HG02973 (cell line): ENCODE measurements at regions not wholly inside any gene's neighbourhood (a gene's known extent, or its start where the extent isn't known, plus 50 kb on each side); places are given as distances from the start of the nearest gene placed in this dataset.
"Not testable (repeated sequence)": the region's sequence is repeated elsewhere in the genome, so short reads cannot be mapped to it uniquely, and the experiment has no call there.

ENCODE experiments used
- ATAC-seq: cut with Tn5 transposase; IDR thresholded peaks from one replicate; pipeline ENCODE4 v1.9.1; 2021; ENCODE audit warnings: moderate library complexity; ENCODE audit not compliant: unreplicated experiment

- ATAC-seq: no peak
Measured at GRCh38 chr21:27382404-27382803, 415.5 kb upstream of the ADAMTS5 start.

DNA sequence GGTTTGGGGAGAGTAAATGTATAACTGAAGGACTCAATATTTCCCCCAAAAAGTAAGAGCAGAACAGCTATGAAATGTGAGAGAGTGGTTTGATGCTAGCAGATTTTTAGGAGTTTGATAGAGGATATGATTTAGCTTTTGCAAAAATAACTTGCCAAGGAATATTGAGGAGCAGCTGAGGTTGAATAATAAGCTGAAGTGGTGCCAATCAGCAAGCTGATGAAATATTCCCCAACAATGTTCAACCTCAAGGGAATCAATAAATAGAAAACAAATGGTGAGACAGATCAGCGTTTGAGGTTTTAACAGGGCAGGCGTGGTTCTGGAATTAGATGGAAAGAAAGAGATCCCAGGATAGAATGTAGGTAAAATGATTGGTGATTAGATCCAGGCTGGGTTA is 413.4 kb upstream of the ADAMTS5 start:
- ATAC-seq: no peak

GRCh38 chr21:27379354-27379753 is 412.5 kb upstream of the ADAMTS5 start:
- no peak for ATAC-seq

DNA sequence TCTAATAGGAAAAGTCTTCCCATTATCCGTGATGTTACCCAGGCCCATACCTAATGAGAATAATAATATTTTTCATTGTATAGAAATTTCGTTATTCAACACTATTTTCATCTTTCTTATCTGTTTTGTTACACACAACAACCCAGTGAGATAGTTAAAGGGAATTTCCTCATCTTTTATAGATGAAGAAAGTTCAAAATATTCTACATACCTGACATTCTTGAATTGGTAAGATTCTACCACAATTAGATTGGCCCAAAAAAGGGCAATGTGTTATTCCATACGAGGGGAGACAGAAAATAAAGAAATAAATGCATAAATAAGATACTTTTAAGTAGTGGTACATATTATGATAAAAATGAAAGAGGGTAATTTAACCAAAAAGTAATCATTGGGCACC is 405.5 kb upstream of the ADAMTS5 start:
- no peak for ATAC-seq

- ATAC-seq: no peak
Measured at GRCh38 chr21:27371975-27372331, 405.1 kb upstream of the ADAMTS5 start.

- ATAC-seq: no peak
Measured at GRCh38 chr21:27371115-27371974, 404.5 kb upstream of the ADAMTS5 start.

DNA sequence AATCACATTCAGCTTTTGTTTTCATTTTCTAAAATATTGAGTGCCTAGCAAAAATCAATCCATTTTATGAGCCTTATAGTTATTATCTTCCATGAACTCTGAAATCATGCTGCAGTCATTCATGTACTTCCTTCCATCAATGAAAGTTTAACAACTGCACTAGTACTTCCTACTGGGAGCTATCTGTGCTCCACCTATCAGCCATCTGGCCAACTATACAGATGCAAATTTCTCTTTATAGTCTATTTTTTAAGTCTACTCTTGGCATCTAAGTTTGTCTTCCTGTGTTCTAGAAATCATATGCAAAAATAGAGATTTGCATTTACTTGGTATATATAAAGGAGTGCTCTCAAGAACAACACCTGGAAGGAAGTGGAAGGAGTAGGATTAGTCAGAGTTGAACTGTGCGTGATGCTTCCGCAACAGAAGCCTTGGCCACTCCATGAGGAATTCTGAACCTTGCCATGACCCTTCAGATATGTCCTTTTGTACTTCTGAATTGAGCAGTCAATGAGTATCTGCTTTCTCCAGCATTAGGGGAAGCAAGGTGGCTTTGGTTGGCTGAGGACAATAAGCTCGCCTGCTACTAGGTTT is 403.2 kb upstream of the ADAMTS5 start:
- no peak for ATAC-seq

GRCh38 chr21:27369234-27369633 is 402.3 kb upstream of the ADAMTS5 start:
- no peak for ATAC-seq

- no peak for ATAC-seq
Measured at GRCh38 chr21:27366646-27367235, 399.9 kb upstream of the ADAMTS5 start.

DNA sequence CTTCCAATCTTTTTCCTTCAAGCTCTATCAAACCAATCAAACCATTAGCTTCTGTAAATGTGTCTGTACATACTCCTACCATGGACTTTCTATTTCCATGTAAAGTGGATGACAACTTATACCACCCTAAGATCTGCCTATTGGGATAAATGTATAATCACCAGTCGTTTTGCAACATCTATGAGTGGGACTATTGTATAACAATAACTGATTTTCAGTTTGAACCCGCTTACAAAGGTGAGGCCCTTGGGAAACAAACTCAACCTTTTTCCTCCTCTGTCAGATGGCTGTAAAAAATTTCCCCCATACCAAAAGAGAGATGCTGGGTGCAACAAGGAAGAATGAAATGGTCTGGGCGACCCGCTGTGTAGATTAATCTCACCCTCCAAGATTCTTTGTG is 399.1 kb upstream of the ADAMTS5 start:
- ATAC-seq: no peak

- no peak for ATAC-seq
Measured at GRCh38 chr21:27365394-27365793, 398.5 kb upstream of the ADAMTS5 start.

- ATAC-seq: no peak
Measured at GRCh38 chr21:27363719-27364477, 397.0 kb upstream of the ADAMTS5 start.

- no peak for ATAC-seq
Measured at GRCh38 chr21:27362249-27362648, 395.4 kb upstream of the ADAMTS5 start.

DNA sequence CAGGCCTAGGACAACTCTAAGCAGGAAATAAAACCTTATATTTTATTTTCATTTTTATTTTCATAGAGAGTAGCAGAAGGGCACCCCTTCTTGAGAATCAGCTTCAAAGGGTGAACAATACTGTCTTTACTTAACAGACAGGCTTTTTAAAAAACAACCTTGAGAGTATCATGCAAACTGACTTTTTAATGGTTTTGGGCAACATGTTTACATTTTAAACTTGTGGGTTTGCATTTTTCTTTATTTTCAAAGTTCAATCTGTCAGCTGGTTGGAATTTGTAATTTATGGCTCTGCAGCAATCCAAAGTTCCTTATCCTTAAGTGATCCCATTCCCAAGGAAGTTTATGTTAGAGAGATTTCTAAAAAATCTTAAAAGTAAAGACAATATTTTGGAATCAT is 392.3 kb upstream of the ADAMTS5 start:
- ATAC-seq: no peak

DNA sequence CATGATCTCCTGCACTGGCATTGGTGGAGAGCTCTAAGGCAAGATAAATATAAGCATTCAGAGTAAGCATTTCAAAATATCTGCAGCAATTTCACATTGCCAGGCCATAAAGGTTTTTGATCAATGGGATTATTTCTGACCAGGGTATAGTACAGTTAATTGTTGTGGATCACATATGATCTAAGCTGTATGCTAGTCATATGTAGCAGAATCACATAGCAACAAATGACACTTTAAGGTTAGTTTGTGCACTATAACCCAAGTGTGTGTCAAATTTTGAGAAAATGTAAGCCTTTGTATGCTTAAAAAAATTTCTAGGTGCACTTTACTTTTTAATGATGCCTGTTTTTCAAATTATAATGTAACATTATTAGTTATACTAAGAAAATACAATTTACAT is 386.0 kb upstream of the ADAMTS5 start:
- no peak for ATAC-seq

DNA sequence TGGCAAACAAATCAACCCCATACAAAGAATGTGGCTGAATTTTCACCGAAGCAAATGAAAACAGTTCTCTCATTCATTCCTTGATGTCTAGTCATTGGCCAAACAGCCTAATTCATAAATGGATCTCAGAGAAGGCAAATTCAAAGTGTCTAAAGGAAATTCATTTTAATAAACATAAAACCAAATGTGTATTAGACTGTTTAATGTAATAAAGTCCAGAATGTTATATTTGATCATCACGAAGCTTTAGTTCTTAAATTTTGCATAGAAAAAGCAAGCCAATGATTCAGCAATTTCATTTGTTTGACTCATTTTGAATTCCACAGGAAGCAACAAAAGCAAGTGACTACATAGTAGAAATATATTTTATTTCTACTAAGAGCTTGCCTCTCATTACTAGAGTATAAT is 379.2 kb upstream of the ADAMTS5 start:
- no peak for ATAC-seq

- ATAC-seq: no peak
Measured at GRCh38 chr21:27339902-27340301, 373.0 kb upstream of the ADAMTS5 start.

- ATAC-seq: not testable (repeated sequence)
Measured at GRCh38 chr21:27338007-27338406, 371.1 kb upstream of the ADAMTS5 start.

- ATAC-seq: no peak
Measured at GRCh38 chr21:27333096-27333495, 366.2 kb upstream of the ADAMTS5 start.

DNA sequence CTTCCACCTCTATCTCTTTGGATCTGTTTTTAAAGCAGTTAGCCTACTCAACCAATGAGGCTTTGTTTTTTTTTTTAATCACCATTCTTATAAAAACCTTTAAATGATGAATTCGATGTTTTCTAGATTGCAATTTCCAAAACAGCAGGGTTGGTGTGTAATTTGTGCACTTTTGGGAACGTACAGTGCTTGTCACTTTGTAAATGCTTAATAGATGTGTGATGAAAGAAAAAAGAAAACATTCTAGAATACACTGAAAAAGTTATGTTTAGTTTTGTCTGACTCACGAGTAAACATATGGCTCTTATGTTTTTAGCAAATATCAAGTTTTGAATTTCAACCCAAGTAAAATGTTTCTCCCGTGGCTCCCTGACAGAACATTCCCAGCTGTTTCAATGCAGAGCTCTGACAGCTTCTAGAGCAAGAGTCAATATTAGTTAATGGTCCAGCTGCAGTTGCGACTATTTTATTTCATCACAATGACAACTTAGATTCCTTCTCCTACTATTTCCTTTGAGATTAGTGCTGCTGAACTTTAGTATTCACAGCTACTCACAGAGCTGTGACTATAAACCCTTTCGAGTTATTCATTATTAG is 362.5 kb upstream of the ADAMTS5 start:
- no peak for ATAC-seq

DNA sequence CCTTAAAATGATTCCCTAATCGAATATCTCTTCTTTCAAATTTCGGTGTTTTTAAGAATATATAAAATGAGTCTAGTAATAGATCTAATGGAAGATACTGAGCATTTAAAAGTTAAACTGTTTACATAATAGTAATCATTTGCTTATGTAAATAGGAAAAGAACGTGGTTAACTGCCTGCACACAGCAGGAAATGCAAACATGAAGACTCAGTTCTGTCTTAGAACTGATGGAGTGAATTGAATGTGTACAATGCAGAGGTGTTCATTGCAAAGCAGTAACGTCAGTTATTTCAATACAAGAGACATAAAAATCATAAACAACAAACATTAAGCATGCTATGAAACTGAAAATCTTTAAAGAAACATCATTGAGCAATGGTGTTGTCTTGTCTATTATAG is 359.4 kb upstream of the ADAMTS5 start:
- no peak for ATAC-seq
